ENCODE measurements at regions not wholly inside any gene's neighbourhood (a gene's known extent, or its start where the extent isn't known, plus 50 kb on each side); places are given as distances from the start of the nearest gene placed in this dataset.

GRCh38 chr5:114924769-114925168, 244.9 kb downstream of the TRIM36 start:
- no peak for TF ChIP-seq EZH2phosphoT487 (IDR thresholded peaks at IDR 0.05; ENCODE audit: low read length)
- TF ChIP-seq EZH2 (optimal IDR thresholded peaks at IDR 0.05; ENCODE audit: low read depth, low read length), result no peak
- TF ChIP-seq CTCF (IDR thresholded peaks at IDR 0.05; ENCODE audit: low read length), result no peak
